ENCODE measurements at regions not wholly inside any gene's neighbourhood (a gene's known extent, or its start where the extent isn't known, plus 50 kb on each side); places are given as distances from the start of the nearest gene placed in this dataset.

GRCh38 chr13:58376349-58376748 lies 744.8 kb downstream of the PCDH17 start:
- Histone ChIP-seq H4K20me1 (ENCODE audit: insufficient read depth) (no peaks in the 10 kb centered on the region), H3K9me3 (ENCODE audit: low read length) (no peaks in the 10 kb centered on the region), H3K36me3 (ENCODE audit: insufficient read depth, low read length) (no peaks in the 10 kb centered on the region), H3K9ac (ENCODE audit: low read length) (no peak overlapping the region), H3K4me3 (ENCODE audit: low read length) (no peak overlapping the region), H3K79me2 (replicated peaks; ENCODE audit: insufficient read depth, low read length) (no peaks in the 10 kb centered on the region), H2AFZ (ENCODE audit: low read depth, low read length) (no peak overlapping the region), H3K27ac (ENCODE audit: low read length) (no peak overlapping the region), H3K4me2 (ENCODE audit: low read length) (no peak overlapping the region), H3K9me2 (ENCODE audit: insufficient read depth, low read length) (no peaks in the 10 kb centered on the region), H3F3A (ENCODE audit: insufficient read depth, low read length, poor library complexity, severe bottlenecking) (no peaks in the 10 kb centered on the region), H3K27me3 (ENCODE audit: insufficient read depth, low read depth, low read length) (no peaks in the 10 kb centered on the region)
- TF ChIP-seq REST (IDR thresholded peaks at IDR 0.05; ENCODE audit: borderline replicate concordance), result no peak
- no peak for TF ChIP-seq CTCF (IDR thresholded peaks at IDR 0.05; ENCODE audit: poor library complexity, severe bottlenecking)
- TF ChIP-seq EZH2 (IDR thresholded peaks at IDR 0.05; ENCODE audit: borderline replicate concordance, insufficient read depth, low read length, poor library complexity, severe bottlenecking), result no peak
- no peak for TF ChIP-seq MXI1 (conservative IDR thresholded peaks at IDR 0.05; ENCODE audit: poor library complexity, severe bottlenecking)
- no peak for TF ChIP-seq RAD21 (conservative IDR thresholded peaks at IDR 0.05)
- no peak for TF ChIP-seq POLR2AphosphoS5 (IDR thresholded peaks at IDR 0.05)
- no peak for TF ChIP-seq SMC3 (conservative IDR thresholded peaks at IDR 0.05; ENCODE audit: poor library complexity)
- no peak for TF ChIP-seq TAF1 (IDR thresholded peaks at IDR 0.05; ENCODE audit: low read depth)
- TF ChIP-seq EP300 (conservative IDR thresholded peaks at IDR 0.05; ENCODE audit: poor library complexity, severe bottlenecking), result no peak

- H3K9me3 ChIP-seq (ENCODE audit: low read length), result no peaks in the 10 kb centered on the region
These were observed 745.2 kb downstream of the PCDH17 start for GRCh38 chr13:58376775-58377174.

More at GRCh38 chr13:58376775-58377174, 745.2 kb downstream of the PCDH17 start:
- no peak overlapping the region for H2AFZ ChIP-seq (ENCODE audit: low read depth, low read length)
- H3K9ac ChIP-seq (ENCODE audit: low read length), result no peak overlapping the region
- H3F3A ChIP-seq (ENCODE audit: insufficient read depth, low read length, poor library complexity, severe bottlenecking), result no peaks in the 10 kb centered on the region
- no peaks in the 10 kb centered on the region for H3K36me3 ChIP-seq (ENCODE audit: insufficient read depth, low read length)
- H3K27me3 ChIP-seq (ENCODE audit: insufficient read depth, low read depth, low read length), result no peaks in the 10 kb centered on the region
- no peak overlapping the region for H3K4me2 ChIP-seq (ENCODE audit: low read length)
- no peak overlapping the region for H3K27ac ChIP-seq (ENCODE audit: low read length)
- TF ChIP-seq EZH2 (IDR thresholded peaks at IDR 0.05; ENCODE audit: borderline replicate concordance, insufficient read depth, low read length, poor library complexity, severe bottlenecking) (no peak), RAD21 (conservative IDR thresholded peaks at IDR 0.05) (no peak), MXI1 (conservative IDR thresholded peaks at IDR 0.05; ENCODE audit: poor library complexity, severe bottlenecking) (no peak), EP300 (conservative IDR thresholded peaks at IDR 0.05; ENCODE audit: poor library complexity, severe bottlenecking) (no peak), POLR2AphosphoS5 (IDR thresholded peaks at IDR 0.05) (no peak), SMC3 (conservative IDR thresholded peaks at IDR 0.05; ENCODE audit: poor library complexity) (no peak), TAF1 (IDR thresholded peaks at IDR 0.05; ENCODE audit: low read depth) (no peak), REST (IDR thresholded peaks at IDR 0.05; ENCODE audit: borderline replicate concordance) (no peak), CTCF (IDR thresholded peaks at IDR 0.05; ENCODE audit: poor library complexity, severe bottlenecking) (no peak)
- no peaks in the 10 kb centered on the region for H3K79me2 ChIP-seq (replicated peaks; ENCODE audit: insufficient read depth, low read length)
- no peaks in the 10 kb centered on the region for H4K20me1 ChIP-seq (ENCODE audit: insufficient read depth)
- no peaks in the 10 kb centered on the region for H3K9me2 ChIP-seq (ENCODE audit: insufficient read depth, low read length)
- H3K4me3 ChIP-seq (ENCODE audit: low read length), result no peak overlapping the region
